Aorta (tissue), 5 donors: ENCODE measurements at regions not wholly inside any gene's neighbourhood (a gene's known extent, or its start where the extent isn't known, plus 50 kb on each side); places are given as distances from the start of the nearest gene placed in this dataset.

ENCODE experiments used
- ATAC-seq: fragments of 200-7000 bp; cut with Tn5 transposase; one replicate; pipeline ENCODE4 v1.9.1; 2022; ENCODE audit warnings: moderate library complexity; ENCODE audit not compliant: low FRiP score
- DNase-seq, 2 donors: peaks; one replicate each; pipeline ENCODE4 v3.0.0-alpha.2; 2020
- H3K27ac ChIP-seq, 2 donors: one replicate each; pipeline ENCODE4 v1.5.1; 2013; ENCODE audit warnings: low read length in 2 of 2, mild to moderate bottlenecking in 2 of 2, moderate library complexity in 2 of 2, control low read depth in 1 of 2, inconsistent platforms in 1 of 2, low read depth in 1 of 2
- H3K27me3 ChIP-seq, 2 donors: one replicate each; pipeline ENCODE4 v1.6.1; 2013; ENCODE audit warnings: control low read depth in 1 of 2, low read length in 1 of 2, mild to moderate bottlenecking in 1 of 2, moderate library complexity in 1 of 2; ENCODE audit not compliant: insufficient read depth in 2 of 2, control insufficient read depth in 1 of 2
- H3K36me3 ChIP-seq, 2 donors: one replicate each; pipeline ENCODE4 v1.6.1; 2013; ENCODE audit warnings: control low read depth in 1 of 2, low read length in 1 of 2, mild to moderate bottlenecking in 1 of 2; ENCODE audit not compliant: insufficient read depth in 2 of 2, control insufficient read depth in 1 of 2
- H3K4me1 ChIP-seq, 2 donors: one replicate each; pipeline ENCODE4 v1.6.1; 2013; ENCODE audit warnings: low read length in 2 of 2, control low read depth in 1 of 2, mild to moderate bottlenecking in 1 of 2, moderate library complexity in 1 of 2; ENCODE audit not compliant: insufficient read depth in 2 of 2, control insufficient read depth in 1 of 2
- H3K4me3 ChIP-seq, 2 donors: one replicate each; pipeline ENCODE4 v1.5.1; 2013; ENCODE audit warnings: low read length in 2 of 2, control low read depth in 1 of 2, mild to moderate bottlenecking in 1 of 2
- H3K9me3 ChIP-seq: one replicate; pipeline ENCODE4 v1.6.1; 2013; ENCODE audit warnings: mild to moderate bottlenecking, low read length; ENCODE audit not compliant: control insufficient read depth
- WGBS, 2 donors: extraction: QIAGEN DNeasy Blood & Tissue Kit; methylation state at CpG; one replicate each; pipeline ENCODE4 v1.1.7; 2013; 5-methylcytosine and 5-hydroxymethylcytosine counted together
- intact Hi-C, 2 donors: fragments of 100-400 bp; cut with DNase I; formaldehyde crosslinking; loops; one replicate each; pipeline versions ENCODE4 v1.14.2 to v1.15.0; 2022
- donor health status: healthy with polysubstance abuse.
- donor health status: Bipolar disorder and iron deficiency.
- donor health status: DM: no; HTN: no; CAD: no.
- donor health status: DM: no; HTN: no; CAD: no.
- donor health status: DM: yes; HTN: yes; CAD: no.

GRCh38 chr1:4033713-4034112 lies 133.6 kb upstream of the C1orf174 start:
- ATAC-seq (no peak), DNase-seq (no peak)
- intact Hi-C loops: no loop called here
- H3K4me3 ChIP-seq: no peak overlapping the region
- no peaks in the 10 kb centered on the region for H3K9me3 ChIP-seq
- WGBS, 2 donors: 31 to 32% methylated on average over 8 of the region's 8 CpGs
- H3K36me3 ChIP-seq: no peaks in the 10 kb centered on the region
- no peaks in the 10 kb centered on the region for H3K27me3 ChIP-seq
- H3K4me1 ChIP-seq: no peaks in the 10 kb centered on the region
- H3K27ac ChIP-seq: no peak overlapping the region

DNA sequence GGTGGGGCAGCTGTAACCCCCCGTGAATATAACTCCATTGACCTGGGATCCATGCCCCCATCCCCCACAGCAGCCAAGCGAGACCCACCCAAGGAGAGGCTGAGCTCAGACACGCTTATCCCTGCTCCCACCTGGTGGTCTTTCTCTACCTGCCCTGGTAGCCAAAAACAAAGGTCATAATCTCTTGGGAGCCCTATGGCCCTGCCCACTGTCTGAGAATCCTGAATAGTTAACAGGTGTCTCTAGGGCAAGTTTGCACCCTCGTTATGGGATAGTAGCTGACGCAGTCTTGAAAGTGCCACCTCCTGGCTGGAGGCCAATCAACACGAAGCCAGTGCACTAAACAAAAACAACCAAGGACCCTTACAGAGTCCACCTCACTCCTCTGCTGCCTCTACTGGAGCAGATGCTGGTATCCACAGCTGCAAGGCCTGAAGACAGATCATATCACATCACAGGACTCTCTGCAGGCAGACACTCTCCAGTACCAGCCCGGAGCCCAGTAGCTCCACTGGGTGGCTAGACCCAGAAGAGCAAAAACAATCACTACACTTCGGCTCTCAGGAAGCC lies 134.3 kb upstream of the C1orf174 start:
- Histone ChIP-seq H3K9me3 (no peaks in the 10 kb centered on the region), H3K27ac (no peak overlapping the region), H3K4me3 (no peak overlapping the region), H3K36me3 (no peaks in the 10 kb centered on the region), H3K4me1 (no peaks in the 10 kb centered on the region), H3K27me3 (no peaks in the 10 kb centered on the region)
- no peak for ATAC-seq
- intact Hi-C loops: no loop called here
- WGBS, 2 donors: 56 to 58% methylated on average over 8 of the region's 8 CpGs
- DNase-seq: no peak

GRCh38 chr1:4044967-4045366 lies 144.9 kb upstream of the C1orf174 start:
- no peak overlapping the region for H3K27ac ChIP-seq
- no peaks in the 10 kb centered on the region for H3K36me3 ChIP-seq
- 54 to 58% methylated on average over 5 of the region's 5 CpGs for WGBS, 2 donors
- DNase-seq: peak in 1 of 2 donors; percentile 11
- no peak overlapping the region for H3K4me3 ChIP-seq
- intact Hi-C loops: no loop called here
- H3K27me3 ChIP-seq: no peaks in the 10 kb centered on the region
- no peak for ATAC-seq
- no peaks in the 10 kb centered on the region for H3K4me1 ChIP-seq
- no peaks in the 10 kb centered on the region for H3K9me3 ChIP-seq

DNA sequence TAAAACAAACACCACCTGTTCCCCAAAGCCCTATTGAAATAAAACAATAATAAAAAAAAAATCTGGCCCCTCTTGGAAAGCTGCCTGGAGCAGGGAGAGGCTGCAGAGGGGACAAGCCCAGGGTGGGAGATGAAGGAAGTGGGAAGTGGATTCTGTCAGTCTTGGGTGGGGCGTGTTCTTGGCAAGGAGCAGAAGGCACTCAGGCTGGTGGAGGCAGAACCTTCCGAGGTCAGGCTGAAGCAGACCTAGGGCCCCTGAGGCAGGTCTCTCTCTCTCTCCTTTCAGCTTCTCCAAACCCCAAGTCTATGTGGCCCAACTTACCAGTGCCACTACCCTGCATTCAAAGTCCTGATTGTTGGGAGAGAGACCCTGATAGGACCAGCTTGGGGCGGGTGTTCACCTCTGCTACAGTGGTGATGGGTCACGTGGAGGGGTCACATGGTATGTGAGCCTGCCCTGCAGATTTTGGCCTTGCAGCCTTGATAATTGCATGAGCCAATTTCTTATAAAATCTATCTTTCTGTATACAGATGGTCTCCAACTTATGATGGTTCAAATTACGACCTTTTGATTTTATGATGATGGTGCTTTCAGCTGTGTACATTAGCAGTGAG lies 145.4 kb upstream of the C1orf174 start:
- intact Hi-C loops: no loop called here
- H3K27me3 ChIP-seq: no peaks in the 10 kb centered on the region
- 75 to 87% methylated on average over 5 of the region's 5 CpGs for WGBS, 2 donors

GRCh38 chr1:4046836-4047461 lies 146.9 kb upstream of the C1orf174 start:
- no peak overlapping the region for H3K4me3 ChIP-seq
- 8 to 18% methylated on average over 5 of the region's 5 CpGs for WGBS, 2 donors
- H3K9me3 ChIP-seq: no peaks in the 10 kb centered on the region
- DNase-seq: no peak
- no peaks in the 10 kb centered on the region for H3K27me3 ChIP-seq
- no peak overlapping the region for H3K27ac ChIP-seq
- H3K4me1 ChIP-seq: no peaks in the 10 kb centered on the region
- intact Hi-C loops: no loop called here
- ATAC-seq: no peak
- H3K36me3 ChIP-seq: no peaks in the 10 kb centered on the region

More for the DNA sequence above, 145.4 kb upstream of the C1orf174 start:
- no peak overlapping the region for H3K4me3 ChIP-seq
- DNase-seq (peak in 1 of 2 donors; percentile 49), ATAC-seq (no peak)
- H3K27ac ChIP-seq: no peak overlapping the region
- H3K9me3 ChIP-seq: no peaks in the 10 kb centered on the region
- no peaks in the 10 kb centered on the region for H3K4me1 ChIP-seq
- H3K36me3 ChIP-seq: no peaks in the 10 kb centered on the region

- no peak for ATAC-seq
- no peak for DNase-seq
- no peaks in the 10 kb centered on the region for H3K4me1 ChIP-seq
- intact Hi-C loops: no loop called here
- 75 to 76% methylated on average over 7 of the region's 7 CpGs for WGBS, 2 donors
- H3K9me3 ChIP-seq: no peaks in the 10 kb centered on the region
- no peak overlapping the region for H3K4me3 ChIP-seq
- no peaks in the 10 kb centered on the region for H3K36me3 ChIP-seq
- no peak overlapping the region for H3K27ac ChIP-seq
- no peaks in the 10 kb centered on the region for H3K27me3 ChIP-seq
These were observed 147.6 kb upstream of the C1orf174 start for GRCh38 chr1:4047666-4048065.

- Histone ChIP-seq H3K36me3 (no peaks in the 10 kb centered on the region), H3K4me3 (no peak overlapping the region), H3K4me1 (no peaks in the 10 kb centered on the region), H3K9me3 (no peaks in the 10 kb centered on the region), H3K27ac (no peak overlapping the region), H3K27me3 (no peaks in the 10 kb centered on the region)
- ATAC-seq (no peak), DNase-seq (no peak)
- intact Hi-C loops: no loop called here
- 60 to 62% methylated on average over 14 of the region's 14 CpGs for WGBS, 2 donors
These were observed 148.0 kb upstream of the C1orf174 start for GRCh38 chr1:4048076-4048475.

- 66 to 67% methylated on average over 9 of the region's 9 CpGs for WGBS, 2 donors
These were observed 148.8 kb upstream of the C1orf174 start for GRCh38 chr1:4048921-4049320.

DNA sequence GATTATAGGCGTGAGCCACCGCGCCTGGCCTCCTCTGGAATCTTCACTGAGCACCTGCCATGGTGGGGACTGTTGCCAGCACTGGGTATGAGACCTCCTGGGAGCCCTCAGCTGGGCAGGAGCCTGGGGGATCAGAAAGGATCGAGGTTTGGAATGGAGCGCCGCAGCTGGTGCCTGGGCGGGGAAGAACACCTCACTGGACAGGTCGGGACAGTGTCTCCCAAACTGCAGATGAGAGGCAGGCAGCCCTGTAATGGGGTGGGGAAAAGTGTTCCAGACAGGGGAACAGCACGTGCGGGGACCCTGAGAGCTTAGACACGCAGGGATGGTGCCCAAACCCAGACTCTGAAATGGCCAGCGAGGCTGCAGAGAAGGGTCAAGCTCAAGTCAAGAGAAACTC lies 150.9 kb upstream of the C1orf174 start:
- Histone ChIP-seq H3K27ac (no peak overlapping the region), H3K4me1 (no peaks in the 10 kb centered on the region), H3K36me3 (no peaks in the 10 kb centered on the region), H3K4me3 (no peak overlapping the region), H3K27me3 (no peaks in the 10 kb centered on the region), H3K9me3 (no peaks in the 10 kb centered on the region)
- no peak for ATAC-seq
- 83% methylated on average over 12 of the region's 12 CpGs for WGBS, 2 donors
- DNase-seq: peak in 1 of 2 donors; percentile 53
- intact Hi-C loops: no loop called here

More at GRCh38 chr1:4048921-4049320, 148.8 kb upstream of the C1orf174 start:
- DNase-seq: no peak
- Histone ChIP-seq H3K27me3 (no peaks in the 10 kb centered on the region), H3K36me3 (no peaks in the 10 kb centered on the region), H3K9me3 (no peaks in the 10 kb centered on the region), H3K4me3 (no peak overlapping the region), H3K4me1 (no peaks in the 10 kb centered on the region), H3K27ac (no peak overlapping the region)
- ATAC-seq: no peak
- intact Hi-C loops: no loop called here
